Ishikawa (cell line): ENCODE measurements at regions not wholly inside any gene's neighbourhood (a gene's known extent, or its start where the extent isn't known, plus 50 kb on each side); places are given as distances from the start of the nearest gene placed in this dataset.

ENCODE experiments used
- RAD21 ChIP-seq: IDR thresholded peaks from 2 replicates; pipeline ENCODE4 v1.6.1; 2012; ENCODE audit warnings: low read depth
- REST ChIP-seq: IDR thresholded peaks from 2 replicates; pipeline ENCODE4 v1.6.1; 2012; ENCODE audit warnings: low read depth, mild to moderate bottlenecking

GRCh38 chr5:89615839-89616518 is 733.0 kb upstream of the MEF2C start:
- TF ChIP-seq REST (no peak), RAD21 (no peak)
